ENCODE measurements at regions not wholly inside any gene's neighbourhood (a gene's known extent, or its start where the extent isn't known, plus 50 kb on each side); places are given as distances from the start of the nearest gene placed in this dataset.

GRCh38 chrX:118167361-118167760 lies 50.8 kb upstream of the KLHL13 start:
- in situ Hi-C loops (cut with MboI; ENCODE audit: low pct_unique_long_range_greater_than_20kb in 2 of 9, low sequenced_read_pairs in 9 of 9, unreplicated experiment in 9 of 9) = no loop called here
- no peak for ATAC-seq (replicated peaks in 6 of 8)
- peaks cover 0 to 4% of the 10 kb centered on the region in 2 donors for H3K4me1 ChIP-seq (replicated peaks in 1 of 2)
- H3K4me3 ChIP-seq = no peak overlapping the region
- H3K27ac ChIP-seq = no peak overlapping the region
- WGBS, 10 experiments = 22 to 89% methylated on average over 1 of the region's 1 CpG; no CpG with 5 or more reads in 8 of the 10 experiments

- Histone ChIP-seq H3K4me1 (replicated peaks in 1 of 2) (no peaks in the 10 kb centered on the region), H3K27ac (no peak overlapping the region), H3K4me3 (no peak overlapping the region)
- no peak for ATAC-seq (replicated peaks in 6 of 8)
- in situ Hi-C loops (cut with MboI; ENCODE audit: low pct_unique_long_range_greater_than_20kb in 2 of 9, low sequenced_read_pairs in 9 of 9, unreplicated experiment in 9 of 9) = no loop called here
Observed at GRCh38 chrX:118171356-118171755, 54.7 kb upstream of the KLHL13 start.

DNA sequence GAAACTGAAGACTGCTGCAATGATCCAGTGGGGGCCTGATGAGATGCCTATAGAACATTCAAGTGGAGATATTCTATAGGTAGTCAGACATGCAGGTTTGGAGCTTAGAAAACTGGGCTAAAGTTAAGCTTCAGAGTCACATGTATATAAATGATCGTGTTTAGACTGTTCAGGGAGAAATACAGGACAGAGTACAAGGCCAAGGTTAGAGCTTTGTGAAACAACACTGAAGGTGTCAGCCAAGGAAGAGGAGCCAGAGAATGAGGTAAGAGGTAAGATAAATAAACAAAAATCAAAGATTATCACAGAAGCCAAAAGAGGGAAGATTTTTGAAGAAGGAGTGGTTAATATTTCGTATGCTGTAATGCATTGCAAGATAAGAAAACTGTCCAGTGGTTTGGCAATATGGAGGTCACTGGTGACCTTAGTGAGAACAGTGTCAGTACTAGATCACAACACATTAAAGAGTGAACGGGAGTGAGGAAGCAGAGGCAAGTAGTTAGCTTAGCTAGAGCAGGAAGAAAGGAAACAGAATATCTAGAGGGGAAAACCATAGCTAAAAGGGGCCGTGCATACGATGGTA lies 58.0 kb upstream of the KLHL13 start:
- 32 to 95% (median 80%) methylated on average over 1 to 5 of the region's 5 CpGs; no CpG with 5 or more reads in 3 of the 10 experiments for WGBS, 10 experiments
- Histone ChIP-seq H3K27ac (no peak overlapping the region), H3K4me3 (no peak overlapping the region), H3K4me1 (replicated peaks in 1 of 2) (no peaks in the 10 kb centered on the region)
- in situ Hi-C loops (cut with MboI; ENCODE audit: low pct_unique_long_range_greater_than_20kb in 2 of 9, low sequenced_read_pairs in 9 of 9, unreplicated experiment in 9 of 9) = no loop called here
- ATAC-seq (replicated peaks in 6 of 8) = no peak

- no peak for ATAC-seq (replicated peaks in 6 of 8)
- H3K4me1 ChIP-seq (replicated peaks in 1 of 2) = no peaks in the 10 kb centered on the region
- H3K27ac ChIP-seq = no peak overlapping the region
- 0 to 100% (median 20%) methylated on average over 1 of the region's 1 CpG; no CpG with 5 or more reads in 7 of the 10 experiments for whole genome bisulfite sequencing, 10 experiments
- no peak overlapping the region for H3K4me3 ChIP-seq
- in situ Hi-C loops (cut with MboI; ENCODE audit: low pct_unique_long_range_greater_than_20kb in 2 of 9, low sequenced_read_pairs in 9 of 9, unreplicated experiment in 9 of 9) = no loop called here
Observed at GRCh38 chrX:118177708-118178107, 61.1 kb upstream of the KLHL13 start.

GRCh38 chrX:118178450-118178849 lies 61.8 kb upstream of the KLHL13 start:
- no peak for ATAC-seq (replicated peaks in 6 of 8)
- in situ Hi-C loops (cut with MboI; ENCODE audit: low pct_unique_long_range_greater_than_20kb in 2 of 9, low sequenced_read_pairs in 9 of 9, unreplicated experiment in 9 of 9) = no loop called here

GRCh38 chrX:118179161-118179560 lies 62.6 kb upstream of the KLHL13 start:
- H3K4me1 ChIP-seq (replicated peaks in 1 of 2) = no peaks in the 10 kb centered on the region
- in situ Hi-C loops (cut with MboI; ENCODE audit: low pct_unique_long_range_greater_than_20kb in 2 of 9, low sequenced_read_pairs in 9 of 9, unreplicated experiment in 9 of 9) = no loop called here
- WGBS, 10 experiments = 6 to 70% (median 33%) methylated on average over 1 to 3 of the region's 3 CpGs; no CpG with 5 or more reads in 3 of the 10 experiments
- H3K27ac ChIP-seq = no peak overlapping the region
- peak in 1 of 8 experiments; percentile 26 for ATAC-seq (replicated peaks in 6 of 8)
- H3K4me3 ChIP-seq = no peak overlapping the region

More at GRCh38 chrX:118178450-118178849, 61.8 kb upstream of the KLHL13 start:
- WGBS, 10 experiments = 22 to 100% (median 45%) methylated on average over 1 to 6 of the region's 7 CpGs; no CpG with 5 or more reads in 6 of the 10 experiments
- Histone ChIP-seq H3K4me3 (no peak overlapping the region), H3K4me1 (replicated peaks in 1 of 2) (no peaks in the 10 kb centered on the region), H3K27ac (no peak overlapping the region)

GRCh38 chrX:118179718-118180117 lies 63.1 kb upstream of the KLHL13 start:
- ATAC-seq (replicated peaks in 6 of 8) = no peak
- 53 to 100% (median 63%) methylated on average over 1 to 4 of the region's 4 CpGs; no CpG with 5 or more reads in 7 of the 10 experiments for WGBS, 10 experiments
- in situ Hi-C loops (cut with MboI; ENCODE audit: low pct_unique_long_range_greater_than_20kb in 2 of 9, low sequenced_read_pairs in 9 of 9, unreplicated experiment in 9 of 9) = no loop called here
- Histone ChIP-seq H3K27ac (no peak overlapping the region), H3K4me3 (no peak overlapping the region), H3K4me1 (replicated peaks in 1 of 2) (no peaks in the 10 kb centered on the region)

DNA sequence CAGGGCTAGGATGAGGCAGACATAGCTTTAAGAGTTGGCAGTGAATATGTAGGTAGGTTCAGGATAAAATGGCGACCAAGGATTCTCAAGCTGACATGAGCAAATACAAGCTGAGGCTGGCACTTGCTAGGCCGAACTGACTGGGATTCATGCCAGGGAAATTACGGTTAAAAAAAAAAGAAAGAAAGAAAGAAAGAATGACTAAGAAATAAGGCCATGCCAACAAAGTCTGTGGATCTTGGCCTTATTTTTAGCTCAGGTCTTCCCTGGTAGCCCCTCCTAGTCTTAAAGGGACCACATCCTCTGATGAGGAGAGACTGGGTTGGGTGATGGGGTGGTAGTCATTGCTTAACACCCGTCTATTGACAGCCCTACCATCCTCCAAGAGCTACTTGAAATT lies 64.4 kb upstream of the KLHL13 start:
- H3K4me3 ChIP-seq = no peak overlapping the region
- WGBS, 10 experiments = 0 to 83% (median 36%) methylated on average over 1 to 4 of the region's 4 CpGs; no CpG with 5 or more reads in 3 of the 10 experiments
- H3K4me1 ChIP-seq (replicated peaks in 1 of 2) = no peaks in the 10 kb centered on the region
- no peak overlapping the region for H3K27ac ChIP-seq
- ATAC-seq (replicated peaks in 6 of 8) = peak in 1 of 8 experiments; percentile 36
- in situ Hi-C loops (cut with MboI; ENCODE audit: low pct_unique_long_range_greater_than_20kb in 2 of 9, low sequenced_read_pairs in 9 of 9, unreplicated experiment in 9 of 9) = no loop called here

- Histone ChIP-seq H3K4me1 (replicated peaks in 1 of 2) (no peaks in the 10 kb centered on the region), H3K4me3 (no peak overlapping the region), H3K27ac (no peak overlapping the region)
- 0 to 29% methylated on average over 1 of the region's 1 CpG; no CpG with 5 or more reads in 8 of the 10 experiments for WGBS, 10 experiments
- in situ Hi-C loops (cut with MboI; ENCODE audit: low pct_unique_long_range_greater_than_20kb in 2 of 9, low sequenced_read_pairs in 9 of 9, unreplicated experiment in 9 of 9) = no loop called here
- ATAC-seq (replicated peaks in 6 of 8) = peak in 2 of 8 experiments; percentile 33 to 40
Observed at GRCh38 chrX:118182025-118182424, 65.4 kb upstream of the KLHL13 start.

DNA sequence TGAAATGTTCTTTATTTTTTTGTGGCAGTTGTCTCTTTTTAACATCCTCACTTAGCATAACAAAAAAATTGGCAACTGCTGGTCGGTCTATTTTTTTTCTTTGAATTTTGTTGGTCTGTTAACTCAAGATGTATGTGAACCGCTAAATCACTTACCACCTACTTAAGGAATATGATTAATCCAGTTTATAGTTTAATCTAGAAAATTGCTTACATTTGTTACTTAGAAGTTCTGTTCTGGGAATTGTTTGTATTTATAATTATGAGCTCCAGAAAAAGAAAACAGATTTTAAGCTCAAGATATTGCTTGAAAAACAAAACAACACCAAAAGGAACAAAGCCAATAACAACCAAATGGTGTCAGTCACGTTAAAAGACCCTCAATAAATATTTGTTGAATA lies 66.1 kb upstream of the KLHL13 start:
- no peak overlapping the region for H3K27ac ChIP-seq
- no peak for ATAC-seq (replicated peaks in 6 of 8)
- in situ Hi-C loops (cut with MboI; ENCODE audit: low pct_unique_long_range_greater_than_20kb in 2 of 9, low sequenced_read_pairs in 9 of 9, unreplicated experiment in 9 of 9) = no loop called here
- H3K4me3 ChIP-seq = no peak overlapping the region
- no peaks in the 10 kb centered on the region for H3K4me1 ChIP-seq (replicated peaks in 1 of 2)
- WGBS, 10 experiments = 0 to 58% (median 41%) methylated on average over 2 to 3 of the region's 3 CpGs; no CpG with 5 or more reads in 5 of the 10 experiments

GRCh38 chrX:118183606-118184005 lies 67.0 kb upstream of the KLHL13 start:
- in situ Hi-C loops (cut with MboI; ENCODE audit: low pct_unique_long_range_greater_than_20kb in 2 of 9, low sequenced_read_pairs in 9 of 9, unreplicated experiment in 9 of 9) = no loop called here
- ATAC-seq (replicated peaks in 6 of 8) = no peak
- Histone ChIP-seq H3K27ac (no peak overlapping the region), H3K4me1 (replicated peaks in 1 of 2) (peaks cover 0 to 3% of the 10 kb centered on the region in 2 donors), H3K4me3 (no peak overlapping the region)
- WGBS, 10 experiments = 33 to 100% (median 100%) methylated on average over 1 of the region's 1 CpG; no CpG with 5 or more reads in 5 of the 10 experiments

GRCh38 chrX:118187100-118187499 lies 70.5 kb upstream of the KLHL13 start:
- Histone ChIP-seq H3K4me1 (replicated peaks in 1 of 2) (peaks cover 0 to 9% of the 10 kb centered on the region in 2 donors), H3K4me3 (no peak overlapping the region), H3K27ac (no peak overlapping the region)
- ATAC-seq (replicated peaks in 6 of 8) = peak in 1 of 8 experiments; percentile 21
- in situ Hi-C loops (cut with MboI; ENCODE audit: low pct_unique_long_range_greater_than_20kb in 2 of 9, low sequenced_read_pairs in 9 of 9, unreplicated experiment in 9 of 9) = no loop called here

GRCh38 chrX:118189000-118189399 lies 72.4 kb upstream of the KLHL13 start:
- in situ Hi-C loops (cut with MboI; ENCODE audit: low pct_unique_long_range_greater_than_20kb in 2 of 9, low sequenced_read_pairs in 9 of 9, unreplicated experiment in 9 of 9) = no loop called here
- 0 to 76% (median 37%) methylated on average over 1 to 2 of the region's 3 CpGs; no CpG with 5 or more reads in 4 of the 10 experiments for WGBS, 10 experiments
- no peak overlapping the region for H3K27ac ChIP-seq
- H3K4me1 ChIP-seq (replicated peaks in 1 of 2) = peaks cover 0 to 9% of the 10 kb centered on the region in 2 donors
- no peak overlapping the region for H3K4me3 ChIP-seq
- no peak for ATAC-seq (replicated peaks in 6 of 8)

DNA sequence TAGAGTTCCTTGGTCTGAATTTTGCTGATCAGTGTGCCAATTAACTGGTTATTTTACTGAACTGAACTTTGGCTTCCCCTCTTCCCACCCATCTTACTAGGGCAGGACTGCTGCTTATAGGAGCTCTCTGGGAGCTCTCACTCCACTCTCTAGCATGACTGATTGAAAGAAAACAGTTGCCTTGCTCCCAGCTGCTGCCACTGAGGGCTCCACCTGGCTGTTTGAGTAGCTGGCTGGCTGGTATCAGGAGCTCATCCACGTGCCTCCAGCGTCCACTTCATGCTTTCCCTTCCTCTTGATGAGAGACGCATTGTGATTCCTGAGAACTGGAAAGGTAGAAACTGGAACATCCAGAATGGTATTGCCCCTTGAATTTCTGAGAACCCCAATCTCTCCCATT lies 73.0 kb upstream of the KLHL13 start:
- H3K4me3 ChIP-seq = no peak overlapping the region
- ATAC-seq (replicated peaks in 6 of 8) = peak in 1 of 8 experiments; percentile 15
- peaks cover 0 to 9% of the 10 kb centered on the region in 2 donors for H3K4me1 ChIP-seq (replicated peaks in 1 of 2)
- in situ Hi-C loops (cut with MboI; ENCODE audit: low pct_unique_long_range_greater_than_20kb in 2 of 9, low sequenced_read_pairs in 9 of 9, unreplicated experiment in 9 of 9) = no loop called here
- WGBS, 10 experiments = 8% methylated on average over 2 of the region's 3 CpGs; no CpG with 5 or more reads in 9 of the 10 experiments
- no peak overlapping the region for H3K27ac ChIP-seq
